ENCODE measurements at regions not wholly inside any gene's neighbourhood (a gene's known extent, or its start where the extent isn't known, plus 50 kb on each side); places are given as distances from the start of the nearest gene placed in this dataset.

DNA sequence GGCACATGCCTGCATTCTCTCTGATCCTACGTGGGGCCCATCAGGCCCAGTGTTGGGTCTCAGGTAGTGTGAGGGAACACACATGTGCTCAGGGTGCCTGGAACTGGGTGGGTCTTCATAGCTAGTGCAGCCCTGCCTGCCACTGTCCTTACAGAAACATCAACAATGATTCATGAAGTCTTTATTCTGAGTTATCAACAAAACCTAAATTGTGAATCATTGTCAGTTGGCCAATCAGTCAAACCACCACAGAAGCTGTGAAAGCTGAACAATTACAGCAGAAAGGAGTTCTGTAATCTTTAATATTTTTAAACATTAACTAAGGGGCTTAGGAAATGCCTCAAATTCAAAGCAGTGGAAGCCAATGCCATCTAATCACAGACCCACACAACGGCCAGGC, 82.8 kb upstream of the ZNF521 start:
- TF ChIP-seq POLR2A (IDR thresholded peaks at IDR 0.05; ENCODE audit: low read depth, low read length) = no peak
- TF ChIP-seq POLR2AphosphoS5 (IDR thresholded peaks at IDR 0.05; ENCODE audit: low read depth, low read length) = no peak

Data from GM12892 (cell line).